Stimulated activated CD4-positive, alpha-beta T cell treated with anti-CD3 and anti-CD28 coated beads, Interleukin-12 subunit alpha, Interleukin-12 subunit beta, amount 100 ng/mL, for 24 hours (primary cell): ENCODE measurements at regions not wholly inside any gene's neighbourhood (a gene's known extent, or its start where the extent isn't known, plus 50 kb on each side); places are given as distances from the start of the nearest gene placed in this dataset.
A peak's percentile ranks its signal among the peaks of the same experiment; 100 is the strongest.

Experiments used
- DNase-seq, 2 experiments: peaks; one replicate each; pipeline ENCODE4 v3.0.0-alpha.2; 2020; ENCODE audit warnings: low read depth in 2 of 2

DNA sequence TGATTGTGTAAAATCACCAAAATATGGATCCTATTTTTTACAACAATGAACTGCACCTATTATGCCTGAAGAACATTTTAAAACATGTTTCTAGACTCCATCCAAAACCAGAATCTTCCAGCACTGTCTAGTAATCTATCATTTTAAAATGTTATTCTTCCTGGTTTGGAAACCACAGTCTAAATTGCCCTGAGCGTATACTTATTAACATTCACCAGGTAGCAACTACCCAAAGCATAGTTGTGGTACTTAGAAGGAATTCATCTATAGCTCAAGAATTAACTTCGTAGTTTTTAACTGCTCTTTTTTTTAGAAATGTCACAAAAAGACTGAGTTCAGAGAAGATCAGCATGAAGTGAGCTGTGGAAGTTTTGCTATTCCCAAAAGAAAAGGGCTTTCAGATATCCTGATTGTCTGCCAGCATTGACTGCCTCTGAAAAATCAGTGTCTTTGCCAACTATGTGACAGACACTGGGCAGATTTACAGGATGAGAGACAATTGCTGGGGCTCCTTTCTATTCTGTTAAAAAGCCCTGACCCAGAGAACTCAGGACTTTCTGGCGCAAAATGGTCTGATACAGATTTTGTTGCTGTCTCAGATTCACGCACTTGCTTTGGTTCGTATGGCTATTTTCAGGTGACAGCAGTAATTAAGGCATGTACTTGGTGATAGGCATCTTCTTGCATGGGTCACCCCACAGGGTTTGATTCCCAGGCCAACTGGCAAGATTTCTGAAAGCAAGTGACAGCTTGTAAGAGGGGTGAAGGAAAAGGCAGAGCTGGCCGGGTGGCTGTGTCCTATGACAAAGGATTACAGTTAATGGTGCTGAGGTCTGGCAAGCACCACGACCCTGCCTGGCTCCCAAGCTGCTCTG, 152.5 kb upstream of the RAI14 start:
- no peak for DNase-seq

DNA sequence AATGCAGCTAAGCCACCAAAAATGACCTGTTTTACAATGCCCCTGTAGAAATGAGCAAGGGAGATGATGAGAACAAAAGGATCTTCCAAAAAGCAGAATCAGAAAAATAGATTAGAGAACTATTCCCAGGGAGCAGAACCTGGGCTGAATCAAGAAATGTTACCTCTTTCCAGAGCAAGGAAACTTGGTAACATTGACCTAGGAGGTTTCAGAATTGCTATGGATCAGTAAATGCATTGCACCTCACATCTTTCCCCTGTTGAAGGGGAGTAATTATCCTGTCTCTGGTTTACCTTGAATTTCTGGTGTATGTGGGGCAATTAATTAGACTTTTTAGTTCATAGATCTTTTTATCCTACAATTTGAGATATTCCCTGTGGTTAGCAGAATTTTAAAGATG, 151.2 kb upstream of the RAI14 start:
- no peak for DNase-seq

GRCh38 chr5:34505731-34506130, 150.4 kb upstream of the RAI14 start:
- DNase-seq, result no peak

DNA sequence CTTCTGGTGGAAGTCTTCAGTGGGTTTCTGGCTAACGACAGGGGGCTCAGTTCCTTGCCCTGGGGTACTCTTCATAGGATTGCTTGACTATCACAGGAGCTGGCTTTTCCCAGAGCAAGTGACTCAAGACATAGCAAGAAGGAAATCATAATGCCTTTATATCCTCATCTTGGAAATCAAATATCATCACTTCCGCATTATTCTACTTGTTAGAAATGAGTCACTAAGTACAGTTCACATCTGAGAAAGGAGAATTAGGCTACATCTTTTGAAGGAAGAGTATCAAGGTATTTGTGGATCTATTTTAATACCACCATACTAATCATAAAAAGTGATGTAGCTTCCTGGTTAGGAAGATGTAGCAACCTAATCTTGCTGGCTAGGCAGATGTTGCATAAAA, 148.2 kb upstream of the RAI14 start:
- DNase-seq, result no peak

DNA sequence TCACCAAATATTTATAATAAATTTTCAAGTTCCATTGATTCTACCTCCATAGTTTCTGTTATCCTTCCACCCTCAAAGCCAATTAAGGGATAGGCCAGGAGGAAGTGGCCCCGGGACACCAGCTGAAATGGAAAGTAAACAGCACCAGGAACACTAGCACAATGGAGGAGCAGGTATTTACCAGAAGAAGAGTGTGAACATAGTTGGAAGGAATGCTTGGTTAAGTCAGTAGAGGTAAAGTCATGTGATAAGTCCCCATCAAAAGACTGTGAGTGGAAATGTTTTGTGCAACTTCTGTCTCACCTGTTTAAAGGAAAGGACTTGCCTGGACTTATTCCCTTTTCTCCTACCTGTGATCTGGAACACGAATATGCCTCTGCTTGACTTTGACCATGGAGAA, 146.7 kb upstream of the RAI14 start:
- no peak for DNase-seq

GRCh38 chr5:34510002-34510401, 146.1 kb upstream of the RAI14 start:
- no peak for DNase-seq

DNA sequence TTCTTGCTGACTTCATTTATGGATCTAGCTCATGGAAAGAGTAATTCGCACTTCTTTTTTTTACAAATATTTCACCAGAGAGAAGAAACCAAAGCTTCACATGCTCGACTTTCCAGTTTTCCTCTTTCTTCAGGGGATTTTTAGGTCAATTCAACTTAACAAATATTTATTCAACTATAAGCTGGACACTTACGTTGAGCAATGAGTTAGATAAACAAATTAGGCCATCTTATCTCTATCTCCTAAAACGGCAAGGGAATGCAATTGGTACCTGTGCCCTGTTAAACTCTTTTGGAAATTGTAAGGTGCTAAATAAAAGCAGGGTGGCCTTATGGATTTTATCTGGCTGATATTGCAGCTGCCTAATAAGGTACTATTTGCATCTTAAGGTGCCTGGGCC, 145.1 kb upstream of the RAI14 start:
- DNase-seq, result no peak

GRCh38 chr5:34511481-34511880, 144.6 kb upstream of the RAI14 start:
- no peak for DNase-seq

- no peak for DNase-seq
Measured at GRCh38 chr5:34511915-34512314, 144.2 kb upstream of the RAI14 start.

- DNase-seq, result no peak
Measured at GRCh38 chr5:34516166-34516565, 140.0 kb upstream of the RAI14 start.

GRCh38 chr5:34516686-34517085, 139.4 kb upstream of the RAI14 start:
- DNase-seq, result no peak

DNA sequence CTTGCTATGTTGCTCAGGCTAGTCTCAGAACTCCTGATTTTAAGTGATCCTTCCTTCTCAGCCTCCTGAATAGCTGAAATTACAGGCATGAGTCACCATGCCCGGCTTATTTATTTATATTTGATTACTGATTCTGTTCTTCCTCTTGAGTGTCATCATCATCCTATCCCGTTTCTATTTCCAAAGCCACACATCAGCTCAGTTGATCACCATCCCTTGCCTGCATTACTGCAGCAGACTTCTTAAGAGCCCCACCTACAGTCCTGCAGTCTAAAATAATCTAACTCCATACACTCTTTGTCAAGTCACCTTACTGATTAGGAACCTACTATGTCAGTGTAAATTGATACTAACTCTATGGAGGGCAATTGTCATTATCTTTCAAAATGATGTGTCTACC, 138.9 kb upstream of the RAI14 start:
- DNase-seq, result no peak

DNA sequence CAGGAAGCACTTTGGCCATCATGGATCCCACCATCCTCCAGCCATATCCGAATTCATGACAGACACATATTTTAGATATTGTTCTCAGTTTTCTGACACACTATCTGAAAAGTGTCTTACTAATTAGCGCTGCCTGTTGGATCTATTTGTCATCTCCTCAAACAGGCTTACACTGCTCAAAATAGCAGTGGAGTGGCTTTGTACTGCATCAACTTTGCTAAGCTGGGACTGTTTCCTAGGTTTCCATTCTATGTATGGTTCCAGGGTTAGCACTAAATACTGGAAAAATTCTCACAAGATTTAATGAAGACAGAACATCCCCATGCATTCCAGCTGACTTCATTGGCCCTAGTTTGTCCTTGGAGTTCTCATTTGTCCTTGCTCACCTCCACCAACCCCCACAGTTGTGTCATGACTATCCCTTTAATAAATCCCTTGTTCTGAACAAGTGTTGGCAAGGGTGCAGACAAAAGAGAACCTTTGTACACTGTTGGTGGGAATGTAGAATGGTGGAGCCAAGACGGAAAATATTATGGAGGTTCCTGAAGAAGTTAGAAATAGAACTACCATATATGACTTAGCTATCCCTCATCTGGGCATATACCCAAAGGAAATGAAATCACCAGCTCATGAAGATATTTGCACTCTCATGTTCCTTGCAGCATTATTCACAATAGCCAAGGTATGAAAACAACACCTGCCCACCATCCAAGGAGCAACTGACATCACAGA, 136.5 kb upstream of the RAI14 start:
- DNase-seq, result no peak

GRCh38 chr5:34521628-34522290, 134.4 kb upstream of the RAI14 start:
- no peak for DNase-seq

GRCh38 chr5:34522599-34523386, 133.3 kb upstream of the RAI14 start:
- peak in 1 of 2 experiments; percentile 31 for DNase-seq

DNA sequence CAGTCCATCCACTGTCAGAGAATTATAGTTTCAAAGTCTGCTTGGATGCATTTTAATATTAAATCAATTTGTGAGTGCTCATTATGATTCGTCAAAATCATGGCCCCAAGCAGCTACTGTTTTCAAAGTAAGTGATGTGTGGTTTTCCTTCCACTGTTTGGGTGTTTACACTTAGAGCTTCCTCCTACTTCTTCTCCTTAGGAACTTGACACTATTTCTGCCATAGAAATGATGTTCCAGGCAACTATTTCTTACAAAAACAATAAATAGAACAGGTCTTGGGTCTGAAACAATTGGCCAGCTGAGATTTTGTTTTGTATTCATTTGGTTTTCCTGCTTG, 132.8 kb upstream of the RAI14 start:
- DNase-seq, result no peak

- DNase-seq, result no peak
Measured at GRCh38 chr5:34524123-34524522, 132.0 kb upstream of the RAI14 start.

GRCh38 chr5:34525761-34526160, 130.4 kb upstream of the RAI14 start:
- no peak for DNase-seq

DNA sequence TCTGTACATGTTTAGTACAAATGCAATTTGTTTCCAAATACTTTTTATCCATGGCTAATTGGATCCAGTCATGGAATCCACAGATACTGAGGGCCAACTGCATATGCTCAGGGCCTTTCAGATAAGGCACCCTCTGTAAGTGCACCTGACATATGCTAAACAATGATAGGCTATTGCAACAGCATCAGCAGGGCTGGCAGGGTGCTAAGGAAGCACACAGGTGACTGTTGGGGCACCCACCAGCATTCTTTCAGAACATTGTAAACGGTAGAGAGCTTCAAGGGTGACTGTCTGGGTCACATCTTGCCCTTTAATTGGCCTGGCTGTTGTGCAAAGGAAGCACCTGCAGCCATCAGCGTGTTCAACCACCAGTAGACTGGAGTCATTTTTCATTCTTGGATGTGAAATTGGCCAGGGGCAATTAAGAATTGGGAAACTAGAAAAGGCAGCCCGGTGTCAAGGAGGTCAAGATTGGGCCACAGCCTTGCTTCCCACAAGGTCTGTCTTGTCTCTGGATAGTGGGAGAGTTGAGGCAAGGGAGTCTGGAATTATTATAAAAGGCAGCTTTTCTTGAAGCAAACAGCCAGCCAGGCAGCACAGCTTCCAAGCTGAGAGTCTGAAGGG, 129.3 kb upstream of the RAI14 start:
- no peak for DNase-seq

DNA sequence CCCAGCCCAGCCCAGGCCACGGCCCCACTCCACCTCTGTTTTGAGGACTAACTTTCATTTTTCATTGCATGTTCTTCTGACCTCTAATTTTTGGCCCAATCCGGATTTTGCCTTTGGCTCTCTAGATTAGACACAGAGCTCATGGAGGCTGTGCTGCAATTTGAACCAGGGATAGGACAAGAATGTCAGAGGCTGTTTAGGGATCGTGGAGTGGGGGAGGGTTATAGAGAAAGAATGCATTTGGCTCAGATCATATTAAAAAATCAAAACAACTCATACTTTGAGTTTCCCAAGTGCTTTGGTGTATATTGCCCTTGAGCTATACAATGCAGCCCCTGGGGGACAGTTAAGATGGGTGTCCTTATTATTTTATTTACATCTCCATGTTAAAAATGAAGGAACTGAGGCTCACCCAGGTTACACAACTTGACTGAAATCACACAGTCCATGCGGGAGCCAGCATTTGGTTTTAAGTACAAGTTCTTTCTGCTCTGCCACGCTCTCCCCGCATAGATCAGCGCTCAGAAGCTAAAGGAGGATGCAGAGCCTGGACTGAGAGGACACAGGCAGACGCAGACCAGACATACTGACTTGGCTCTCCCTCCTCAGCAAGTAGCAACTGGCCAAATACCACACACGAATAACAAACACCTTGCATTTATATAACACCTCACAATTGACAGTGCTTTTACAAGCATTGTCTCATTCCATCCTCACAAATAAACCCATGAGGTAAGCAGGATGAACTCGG, 126.4 kb upstream of the RAI14 start:
- DNase-seq, result no peak

DNA sequence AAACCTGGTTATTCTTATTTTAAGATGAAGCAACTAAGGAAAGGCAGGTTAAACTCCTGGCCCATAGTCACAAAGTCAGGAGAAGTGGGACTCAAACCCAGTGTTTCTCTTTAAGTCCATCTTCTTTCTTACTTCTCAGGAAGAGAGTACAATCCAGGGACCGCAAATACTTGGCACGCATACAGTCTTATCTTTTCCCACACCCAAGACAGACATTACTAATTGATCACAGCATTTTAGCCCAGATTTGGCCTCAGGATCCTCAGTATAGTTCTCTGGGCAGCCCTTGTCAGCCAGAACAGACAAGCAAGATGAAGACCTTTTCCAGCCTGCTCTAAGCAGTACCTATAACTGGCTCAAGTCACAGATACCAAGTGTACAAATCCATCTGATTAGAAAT, 125.5 kb upstream of the RAI14 start:
- DNase-seq, result no peak
